GM18870 (cell line): ENCODE measurements at regions not wholly inside any gene's neighbourhood (a gene's known extent, or its start where the extent isn't known, plus 50 kb on each side); places are given as distances from the start of the nearest gene placed in this dataset.

ENCODE experiments used
- ATAC-seq: cut with Tn5 transposase; IDR thresholded peaks from one replicate; pipeline ENCODE4 v1.9.1; 2021; ENCODE audit warnings: moderate library complexity; ENCODE audit not compliant: unreplicated experiment

DNA sequence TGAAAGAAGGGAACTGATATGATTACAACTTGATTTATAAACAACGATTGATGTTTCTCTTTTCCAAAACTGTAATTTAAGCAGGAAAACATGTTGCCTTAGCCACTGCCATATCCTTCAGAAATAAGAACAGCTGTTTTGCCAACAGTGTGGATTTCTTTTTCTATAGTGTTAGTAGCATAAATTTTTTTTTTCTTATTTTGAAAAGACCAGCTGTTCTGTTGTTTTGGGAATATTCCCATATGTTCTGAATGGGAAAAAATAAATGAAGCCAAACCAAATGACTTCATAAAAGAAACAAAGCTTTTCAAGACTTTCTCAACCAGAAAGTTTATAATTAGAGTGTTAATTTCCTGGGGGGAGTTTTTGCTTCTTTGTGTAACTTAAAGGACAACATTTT is 83.9 kb upstream of the ARHGAP24 start:
- no peak for ATAC-seq

DNA sequence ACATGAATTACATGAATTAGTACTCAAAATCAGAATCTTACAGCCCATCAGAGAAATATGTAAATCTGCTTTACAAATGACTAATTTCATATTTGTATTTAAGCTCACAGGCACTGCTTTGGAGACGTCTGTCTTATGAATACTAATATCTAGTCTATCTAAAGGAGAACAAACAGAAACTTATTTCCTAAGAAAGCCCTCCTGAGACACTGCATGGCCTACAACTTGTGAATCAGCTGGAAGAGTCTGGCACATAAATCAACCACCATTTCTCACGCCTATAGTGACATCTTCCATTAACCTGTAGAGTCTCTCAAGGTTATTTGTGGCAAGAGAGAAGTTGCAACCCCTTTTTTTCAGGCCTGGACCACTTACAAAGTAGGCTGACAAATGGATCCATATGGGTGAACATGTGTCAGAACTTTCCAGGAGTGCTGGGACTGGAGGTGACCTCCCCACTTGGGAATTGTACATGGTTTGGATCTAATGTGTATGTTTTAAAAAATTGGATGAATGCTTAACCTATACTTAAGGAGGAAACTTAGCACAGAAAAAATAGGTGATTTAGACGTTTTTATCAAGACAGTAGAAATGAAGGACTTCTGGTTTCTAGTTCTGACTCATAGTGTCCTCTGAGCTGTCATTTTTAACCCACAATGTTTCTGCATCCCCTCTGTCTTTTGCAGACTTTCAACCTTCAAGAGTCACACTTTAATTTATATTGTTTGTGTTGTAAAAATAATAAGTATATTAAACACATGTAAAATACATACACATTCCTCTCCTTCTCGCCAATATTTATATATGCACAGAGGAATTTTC is 83.2 kb upstream of the ARHGAP24 start:
- ATAC-seq = peak; percentile 85

DNA sequence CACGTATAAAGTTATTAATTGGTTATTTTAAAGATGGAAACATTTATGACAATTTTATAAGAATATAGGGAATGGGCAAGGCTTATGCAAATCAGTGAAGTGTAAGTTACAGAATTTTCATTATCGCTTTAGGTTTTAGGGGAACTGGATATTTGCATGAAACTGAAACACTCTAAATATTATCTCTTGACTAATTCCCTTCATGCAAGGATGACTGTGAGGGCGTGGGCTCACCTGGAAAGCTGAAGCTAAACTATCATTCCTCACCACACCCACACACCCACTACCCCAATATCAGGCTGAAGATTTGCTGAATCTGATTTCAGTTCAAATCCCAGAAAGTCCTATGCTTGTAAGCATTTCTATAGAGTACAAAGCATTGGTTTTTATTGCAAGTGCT is 81.7 kb upstream of the ARHGAP24 start:
- peak; percentile 54 for ATAC-seq

DNA sequence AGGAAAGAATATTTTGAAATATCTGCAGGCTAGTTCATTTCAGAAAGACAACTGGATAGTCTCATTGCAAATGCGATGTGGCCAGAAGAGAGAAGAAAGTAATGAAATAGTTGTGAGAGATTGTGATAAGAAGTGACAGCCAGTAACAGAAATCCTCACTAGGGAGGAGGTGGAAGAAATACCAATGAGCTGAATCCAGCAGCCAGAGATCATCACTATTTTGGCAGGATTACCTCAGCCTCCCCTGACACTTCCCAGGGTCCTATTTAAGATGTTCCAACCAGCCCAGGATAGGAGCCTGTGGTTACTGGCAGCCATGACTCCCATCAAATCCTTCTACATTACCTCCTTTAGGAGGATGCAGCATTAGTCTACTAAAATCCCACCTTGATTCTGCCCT is 76.7 kb upstream of the ARHGAP24 start:
- ATAC-seq = no peak

DNA sequence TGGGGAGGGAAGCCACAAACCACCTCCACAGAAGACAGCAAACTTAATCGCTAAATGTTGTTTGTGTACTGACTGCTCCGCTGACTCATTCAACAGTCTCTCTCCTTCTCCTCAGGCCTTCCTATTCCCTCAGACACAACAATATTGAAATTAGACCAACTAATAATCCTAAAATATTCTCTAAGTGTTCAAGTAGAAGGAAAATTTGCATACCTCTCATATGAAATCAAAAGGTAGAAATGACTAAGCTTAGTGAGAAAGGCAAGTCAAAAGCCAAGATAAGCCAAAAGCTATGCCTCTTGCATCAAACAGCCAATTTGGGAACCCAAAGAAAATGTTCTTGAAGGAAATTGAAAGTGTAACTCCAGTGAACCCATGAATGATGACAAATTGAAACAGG is 75.7 kb upstream of the ARHGAP24 start:
- ATAC-seq = peak; percentile 94

DNA sequence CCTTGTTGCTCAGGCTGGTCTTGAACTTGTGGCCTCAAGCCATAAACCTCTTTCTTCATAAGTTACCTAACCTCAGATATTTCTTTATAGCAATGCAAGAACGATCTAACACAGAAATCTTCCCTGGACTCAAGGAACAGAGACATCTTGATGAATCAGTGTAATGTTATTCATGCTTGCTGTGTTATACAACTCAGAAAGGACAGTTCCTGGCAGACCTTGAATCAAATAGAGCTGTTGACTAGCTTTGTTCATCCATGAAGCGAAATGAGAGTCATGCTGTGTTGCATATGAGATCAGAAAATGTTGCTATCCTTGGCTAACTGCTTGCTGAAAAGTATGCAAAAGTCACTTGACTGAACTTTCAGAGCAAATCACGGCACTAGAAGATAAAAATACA is 72.6 kb upstream of the ARHGAP24 start:
- no peak for ATAC-seq

DNA sequence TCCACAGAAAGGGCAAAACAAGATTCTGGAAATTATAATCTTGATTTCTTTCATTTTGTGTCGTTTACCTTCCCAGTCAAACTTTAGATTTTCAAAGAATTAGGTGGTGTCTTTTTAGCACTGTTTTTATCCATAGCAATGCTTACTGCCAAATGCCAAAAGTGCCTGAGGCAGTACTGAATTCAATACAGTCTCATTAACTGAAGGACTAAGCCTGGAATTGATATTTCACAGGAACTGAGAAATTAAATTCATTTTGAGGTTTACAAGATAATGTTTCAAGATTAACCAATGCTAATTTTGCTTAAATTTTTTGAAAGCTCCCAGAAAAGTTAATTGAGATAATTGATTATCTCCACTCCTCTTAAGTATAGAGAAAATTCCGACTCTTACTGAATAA is 68.8 kb upstream of the ARHGAP24 start:
- ATAC-seq = no peak

DNA sequence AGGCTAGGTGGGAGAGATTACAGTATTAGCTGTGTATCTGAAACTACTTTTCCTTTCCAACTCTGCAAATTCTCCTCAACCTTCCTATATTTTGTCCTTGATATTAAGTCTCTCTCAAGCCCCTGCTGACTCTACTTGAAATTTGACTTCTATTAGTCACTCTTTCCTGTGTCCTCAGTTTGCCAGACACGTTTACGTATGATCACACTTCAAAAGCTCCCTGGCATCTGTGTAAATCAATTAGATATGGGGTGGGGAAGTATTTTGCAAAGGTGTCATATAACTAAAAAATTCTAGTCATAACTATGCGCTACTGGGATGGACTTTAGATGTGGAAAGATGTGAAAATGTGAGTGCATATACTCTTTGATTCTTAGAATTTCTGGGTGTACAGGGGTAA is 67.4 kb upstream of the ARHGAP24 start:
- ATAC-seq = no peak

DNA sequence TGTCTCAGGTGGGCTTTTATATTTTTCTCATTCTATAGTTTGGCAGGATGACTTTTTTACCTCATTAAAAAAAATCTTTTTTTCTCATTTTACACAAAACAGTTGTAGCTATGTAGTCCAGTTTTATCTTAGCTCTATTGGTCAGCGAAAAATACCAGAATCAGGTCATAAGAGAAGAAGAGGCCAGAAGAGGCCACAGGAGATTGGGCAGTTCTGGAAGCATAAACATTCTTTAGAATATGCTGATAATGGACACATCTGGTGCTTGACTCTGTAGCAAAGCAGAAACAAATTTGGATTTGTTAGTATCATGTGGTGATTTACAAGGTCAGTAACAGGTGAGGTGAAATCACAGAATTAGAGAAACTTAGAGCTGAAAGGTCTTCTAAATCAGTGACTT is 66.6 kb upstream of the ARHGAP24 start:
- no peak for ATAC-seq

DNA sequence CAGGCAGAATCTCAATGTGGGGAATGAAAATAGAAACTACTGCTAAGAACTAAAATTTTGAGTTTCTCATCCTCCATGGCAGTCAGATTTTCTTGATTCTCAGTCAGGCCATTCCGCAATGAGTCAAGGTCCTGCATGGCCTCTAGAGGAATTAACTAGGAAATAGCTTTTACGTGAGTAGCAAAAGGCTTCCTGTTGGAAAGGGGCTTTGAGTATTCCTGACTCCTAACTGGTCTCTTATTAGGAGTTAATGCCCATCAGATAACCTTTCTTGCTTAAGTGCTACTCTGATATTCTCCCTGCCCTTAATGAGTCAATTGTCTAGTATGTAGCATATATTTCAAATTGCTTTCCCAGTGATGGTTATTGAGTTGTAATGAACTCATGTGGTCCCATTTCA is 65.7 kb upstream of the ARHGAP24 start:
- no peak for ATAC-seq

DNA sequence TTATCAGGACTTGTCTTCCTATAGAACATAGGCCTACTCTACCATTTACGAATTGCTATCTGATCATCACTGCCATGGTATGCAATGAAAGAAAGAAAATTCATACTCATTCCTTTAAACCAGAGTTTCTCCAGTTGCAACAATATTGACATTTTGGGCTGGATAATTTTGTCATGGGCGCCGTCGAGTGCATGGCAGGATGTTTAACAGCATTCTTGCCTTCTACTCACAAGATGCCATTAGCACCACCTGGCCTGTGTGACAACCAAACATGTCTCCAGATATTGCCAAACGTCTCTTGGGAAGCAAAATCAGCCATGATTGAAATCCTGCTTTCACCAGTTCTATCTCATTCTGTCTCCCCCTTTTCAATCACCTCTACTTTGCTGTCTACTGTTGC is 63.6 kb upstream of the ARHGAP24 start:
- ATAC-seq = no peak

DNA sequence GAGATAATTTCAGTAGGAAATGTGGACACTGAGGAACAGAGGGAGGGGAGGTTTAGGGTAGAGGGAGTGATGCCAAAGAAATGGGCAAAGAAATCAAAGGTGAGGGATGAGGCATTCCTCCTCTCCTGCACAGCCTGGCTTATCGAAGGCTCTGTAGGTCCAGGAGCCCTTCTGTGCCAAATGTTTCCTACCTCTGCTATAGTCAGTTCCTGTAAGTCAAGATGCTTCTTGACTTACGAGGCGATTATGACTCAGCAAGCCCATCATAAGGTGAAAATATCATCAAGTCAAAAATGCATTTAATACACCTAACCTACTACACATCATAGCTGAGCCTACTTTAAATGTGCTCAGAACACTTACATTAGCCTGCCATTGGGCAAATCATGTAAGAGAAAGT is 60.0 kb upstream of the ARHGAP24 start:
- ATAC-seq = no peak

DNA sequence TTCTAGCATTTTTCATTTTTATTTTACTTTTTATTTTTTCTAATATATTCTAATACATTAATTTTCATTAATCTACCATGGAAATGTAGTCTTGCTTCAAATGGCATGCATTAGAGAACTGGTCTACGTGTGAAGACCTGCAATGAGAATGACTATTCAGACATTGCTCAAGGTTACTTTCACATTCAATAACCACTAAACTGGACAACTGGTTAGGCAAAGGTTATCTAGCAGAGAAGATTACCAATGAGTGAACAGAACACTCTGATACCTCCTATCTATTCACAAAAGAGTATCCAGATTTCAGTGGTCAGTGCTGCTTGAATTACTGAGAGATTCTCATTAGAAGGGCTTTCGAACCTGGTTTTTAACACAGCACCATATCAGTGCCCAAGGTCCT is 58.9 kb upstream of the ARHGAP24 start:
- ATAC-seq = no peak

DNA sequence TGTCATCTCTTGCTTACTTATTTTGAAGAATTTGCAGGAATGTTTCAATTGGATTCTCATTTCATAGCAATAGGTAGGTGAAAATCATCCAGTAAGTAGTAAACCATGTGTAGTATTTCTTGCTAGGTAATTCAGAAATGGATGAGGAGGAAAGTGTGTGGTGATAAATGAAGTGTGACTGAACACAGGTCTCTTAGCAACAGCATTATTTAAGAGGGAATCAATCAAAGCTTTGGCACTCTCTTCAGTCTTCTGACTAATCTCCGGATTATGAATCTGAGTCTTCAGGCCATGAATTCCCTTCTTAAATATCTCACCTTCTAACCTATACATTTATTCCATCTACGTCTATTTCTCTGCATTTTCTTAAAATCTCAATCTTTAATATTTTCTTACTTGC is 55.8 kb upstream of the ARHGAP24 start:
- ATAC-seq = no peak

DNA sequence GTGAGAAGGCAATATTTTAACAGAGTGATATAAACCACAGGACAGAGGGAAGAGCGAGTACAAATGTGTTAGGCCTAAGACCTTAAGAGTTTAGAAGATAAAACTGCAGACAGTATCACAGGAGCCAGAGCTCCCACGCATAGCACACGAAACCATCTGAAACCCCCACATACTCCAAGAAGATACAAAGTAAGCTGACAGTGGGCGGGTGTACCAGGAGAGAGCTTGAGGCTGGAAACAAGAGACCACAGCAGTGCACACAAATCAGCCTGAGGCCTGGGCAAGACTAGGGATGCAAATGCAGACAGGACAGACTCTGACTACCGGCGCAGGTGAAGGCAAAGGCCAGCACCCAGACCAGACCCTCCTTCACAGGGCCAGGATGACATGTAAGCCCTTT is 54.1 kb upstream of the ARHGAP24 start:
- no peak for ATAC-seq

DNA sequence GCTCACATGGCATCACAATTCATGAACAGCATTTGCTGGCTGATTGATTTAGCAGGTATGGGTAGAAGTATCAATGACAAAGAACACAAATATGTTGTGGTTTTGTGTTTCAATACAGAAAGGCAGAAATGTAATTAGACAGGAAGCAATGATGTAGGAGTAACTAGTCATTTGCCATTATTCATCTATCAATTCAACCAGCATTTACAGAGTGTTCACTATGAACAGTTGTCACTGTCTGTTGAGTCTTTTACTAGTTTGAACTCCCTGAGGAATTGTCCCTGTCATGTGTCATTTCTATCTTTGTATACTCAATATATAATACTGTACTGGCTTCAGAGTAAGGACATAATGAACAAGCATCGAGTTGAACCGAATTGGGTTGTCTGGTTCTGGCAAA is 51.5 kb upstream of the ARHGAP24 start:
- ATAC-seq = peak; percentile 82
